Tibial nerve (tissue), 4 donors: ENCODE measurements at regions not wholly inside any gene's neighbourhood (a gene's known extent, or its start where the extent isn't known, plus 50 kb on each side); places are given as distances from the start of the nearest gene placed in this dataset.
"Not testable (repeated sequence)": the region's sequence is repeated elsewhere in the genome, so short reads cannot be mapped to it uniquely, and the experiment has no call there.

ENCODE experiments used
- CTCF ChIP-seq, 5 experiments: fragments of 200-600 bp in 3 of 5; fragments of 450-650 bp in 2 of 5; sonication (generic) in 3 of 5; IDR thresholded peaks; one replicate each; pipeline ENCODE4 v1.5.1; 2016 to 2019; ENCODE audit warnings: antibody characterized with exemption in 5 of 5, mild to moderate bottlenecking in 3 of 5, moderate library complexity in 2 of 5
- EP300 ChIP-seq, 2 donors: sonication (generic); formaldehyde crosslinking; IDR thresholded peaks; one replicate each; pipeline ENCODE4 v1.6.1; 2017; ENCODE audit warnings: antibody characterized with exemption in 2 of 2, mild to moderate bottlenecking in 1 of 2
- POLR2A ChIP-seq, 2 donors: fragments of 450-650 bp; IDR thresholded peaks; one replicate each; pipeline ENCODE4 v1.6.1; 2017; ENCODE audit warnings: antibody characterized with exemption in 2 of 2, mild to moderate bottlenecking in 2 of 2, moderate library complexity in 2 of 2

GRCh38 chr12:59395310-59395709, 200.5 kb upstream of the SLC16A7 start:
- not testable (repeated sequence) for TF ChIP-seq CTCF, EP300, POLR2A (IDR thresholded peaks at IDR 0.05)
